ENCODE measurements at regions not wholly inside any gene's neighbourhood (a gene's known extent, or its start where the extent isn't known, plus 50 kb on each side); places are given as distances from the start of the nearest gene placed in this dataset.

- TF ChIP-seq, protein P1, sequence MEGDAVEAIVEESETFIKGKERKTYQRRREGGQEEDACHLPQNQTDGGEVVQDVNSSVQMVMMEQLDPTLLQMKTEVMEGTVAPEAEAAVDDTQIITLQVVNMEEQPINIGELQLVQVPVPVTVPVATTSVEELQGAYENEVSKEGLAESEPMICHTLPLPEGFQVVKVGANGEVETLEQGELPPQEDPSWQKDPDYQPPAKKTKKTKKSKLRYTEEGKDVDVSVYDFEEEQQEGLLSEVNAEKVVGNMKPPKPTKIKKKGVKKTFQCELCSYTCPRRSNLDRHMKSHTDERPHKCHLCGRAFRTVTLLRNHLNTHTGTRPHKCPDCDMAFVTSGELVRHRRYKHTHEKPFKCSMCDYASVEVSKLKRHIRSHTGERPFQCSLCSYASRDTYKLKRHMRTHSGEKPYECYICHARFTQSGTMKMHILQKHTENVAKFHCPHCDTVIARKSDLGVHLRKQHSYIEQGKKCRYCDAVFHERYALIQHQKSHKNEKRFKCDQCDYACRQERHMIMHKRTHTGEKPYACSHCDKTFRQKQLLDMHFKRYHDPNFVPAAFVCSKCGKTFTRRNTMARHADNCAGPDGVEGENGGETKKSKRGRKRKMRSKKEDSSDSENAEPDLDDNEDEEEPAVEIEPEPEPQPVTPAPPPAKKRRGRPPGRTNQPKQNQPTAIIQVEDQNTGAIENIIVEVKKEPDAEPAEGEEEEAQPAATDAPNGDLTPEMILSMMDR (conservative IDR thresholded peaks at IDR 0.05; ENCODE audit: low read length) = no peak
- DNase-seq (ENCODE audit: low read depth) = no peak
- H3K4me3 ChIP-seq (ENCODE audit: low read length) = no peak overlapping the region
Observed at GRCh38 chr3:104106276-104106675, 1260.4 kb upstream of the ALCAM start.

- TF ChIP-seq, protein P1 (conservative IDR thresholded peaks at IDR 0.05; ENCODE audit: low read length) = no peak
- no peak for DNase-seq (ENCODE audit: low read depth)
- no peak overlapping the region for H3K4me3 ChIP-seq (ENCODE audit: low read length)
Observed at GRCh38 chr3:104108522-104108921, 1258.2 kb upstream of the ALCAM start.

DNA sequence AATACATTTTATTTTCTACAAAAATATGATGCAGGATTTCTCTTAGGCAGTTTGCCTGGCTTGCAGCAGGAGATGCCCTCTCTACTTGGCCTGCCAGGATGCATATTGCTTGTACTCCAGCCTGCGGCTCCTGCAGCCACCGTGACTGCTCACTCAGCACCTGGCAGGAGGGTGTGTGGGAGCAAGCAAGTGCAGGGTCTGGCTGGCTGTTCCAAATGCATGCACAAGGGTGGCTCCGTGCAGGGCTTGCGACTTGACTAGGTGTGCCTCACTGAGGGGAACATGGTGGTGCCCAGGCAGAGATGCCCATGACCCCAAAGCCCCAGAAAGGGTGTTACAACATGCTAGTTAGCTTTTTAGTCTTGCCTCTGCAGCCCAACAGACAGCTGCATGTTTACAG lies 1240.2 kb upstream of the ALCAM start:
- DNase-seq (ENCODE audit: low read depth) = no peak
- no peak overlapping the region for H3K4me3 ChIP-seq (ENCODE audit: low read length)
- TF ChIP-seq, protein P1 (conservative IDR thresholded peaks at IDR 0.05; ENCODE audit: low read length) = no peak

DNA sequence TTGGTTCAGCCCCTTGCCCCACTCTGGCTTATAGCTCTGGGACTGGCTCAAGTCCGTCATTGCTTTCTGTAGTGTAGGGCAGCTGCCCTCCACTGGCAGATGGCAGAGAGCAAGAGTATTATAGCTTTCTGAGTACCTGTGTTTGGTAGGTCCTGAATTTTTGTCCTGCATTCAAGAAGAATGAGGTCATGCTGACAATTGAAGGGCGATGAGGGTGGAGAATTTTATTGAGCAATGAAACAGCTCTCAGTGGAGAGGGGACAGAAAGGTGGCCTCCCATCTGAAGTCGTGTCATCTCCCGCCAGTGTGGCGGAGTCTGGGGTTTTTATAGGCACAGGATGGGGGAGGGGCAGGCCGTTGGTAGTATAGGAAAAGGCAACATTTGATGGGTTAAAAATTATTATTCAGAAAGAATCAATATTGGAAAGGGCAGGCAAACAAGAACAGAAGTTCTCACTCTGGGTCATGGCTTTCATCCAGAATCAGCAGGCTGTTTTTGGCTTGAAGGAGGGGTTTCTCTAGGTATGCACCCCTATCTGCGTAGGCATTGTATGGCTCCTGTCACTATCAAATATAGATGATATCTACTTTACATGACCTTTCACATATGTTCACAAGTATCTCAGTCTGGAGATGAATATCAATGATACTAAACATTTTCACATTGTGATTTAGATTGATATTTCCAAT lies 1239.7 kb upstream of the ALCAM start:
- DNase-seq (ENCODE audit: low read depth) = no peak
- TF ChIP-seq, protein P1 (conservative IDR thresholded peaks at IDR 0.05; ENCODE audit: low read length) = no peak
- no peak overlapping the region for H3K4me3 ChIP-seq (ENCODE audit: low read length)

GRCh38 chr3:104127830-104128229 lies 1238.9 kb upstream of the ALCAM start:
- DNase-seq (ENCODE audit: low read depth) = no peak
- TF ChIP-seq, protein P1 (conservative IDR thresholded peaks at IDR 0.05; ENCODE audit: low read length) = no peak
- no peak overlapping the region for H3K4me3 ChIP-seq (ENCODE audit: low read length)

- H3K4me3 ChIP-seq (ENCODE audit: low read length) = no peak overlapping the region
- DNase-seq (ENCODE audit: low read depth) = peak; percentile 7
- TF ChIP-seq, protein P1 (conservative IDR thresholded peaks at IDR 0.05; ENCODE audit: low read length) = no peak
Observed at GRCh38 chr3:104132566-104133403, 1233.9 kb upstream of the ALCAM start.

- DNase-seq (ENCODE audit: low read depth) = no peak
- TF ChIP-seq, protein P1 (conservative IDR thresholded peaks at IDR 0.05; ENCODE audit: low read length) = no peak
- no peak overlapping the region for H3K4me3 ChIP-seq (ENCODE audit: low read length)
Observed at GRCh38 chr3:104133630-104134029, 1233.1 kb upstream of the ALCAM start.
